ENCODE measurements at regions not wholly inside any gene's neighbourhood (a gene's known extent, or its start where the extent isn't known, plus 50 kb on each side); places are given as distances from the start of the nearest gene placed in this dataset.

DNA sequence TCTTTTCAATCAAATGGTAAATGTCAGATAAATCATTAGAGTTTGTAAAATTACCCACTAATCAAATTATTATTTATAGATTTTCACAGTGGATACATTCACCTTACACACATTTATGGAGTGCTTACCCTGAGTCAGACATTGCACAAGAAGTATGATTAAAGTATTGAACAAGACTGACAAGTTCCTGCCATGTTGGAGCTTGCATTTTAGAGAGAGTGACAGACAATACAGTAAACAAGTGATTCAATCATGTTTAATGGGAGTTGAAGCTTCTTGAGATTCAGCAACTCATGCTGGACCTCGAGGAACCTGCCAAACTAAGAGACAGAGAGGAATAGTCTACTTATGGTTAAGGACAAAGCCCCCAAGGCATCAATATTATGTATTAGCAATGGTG lies 487.8 kb downstream of the PCDH17 start:
- ChIA-PET POLR2A (no interaction called here), CTCF (no interaction called here)
- Histone ChIP-seq H3K36me3 (ENCODE audit: control insufficient read depth in 2 of 2, insufficient read depth in 1 of 2, low read length in 2 of 2) (no peaks in the 10 kb centered on the region), H3K27ac (ENCODE audit: extremely low read depth, low read depth, low read length) (no peak overlapping the region), H3K4me3 (ENCODE audit: low read depth, low read length) (no peak overlapping the region), H3K4me1 (ENCODE audit: control insufficient read depth, insufficient read depth, low read length) (no peaks in the 10 kb centered on the region), H3K9me3 (ENCODE audit: control insufficient read depth, insufficient read depth, low read depth, low read length) (no peaks in the 10 kb centered on the region)
- TF ChIP-seq ZNF701 (tag by site-specific recombination; IDR thresholded peaks at IDR 0.05) (no peak), ZNF112 (tag by site-specific recombination; IDR thresholded peaks at IDR 0.05) (no peak), SP2 (tag by site-specific recombination; IDR thresholded peaks at IDR 0.05) (no peak), ZFP69B (tag by site-specific recombination; IDR thresholded peaks at IDR 0.05) (no peak), ZFP41 (tag by site-specific recombination; IDR thresholded peaks at IDR 0.05; ENCODE audit: borderline replicate concordance) (no peak), ZNF404 (tag by site-specific recombination; IDR thresholded peaks at IDR 0.05) (no peak), SP7 (tag by site-specific recombination; IDR thresholded peaks at IDR 0.05) (no peak), ZNF707 (tag by site-specific recombination; IDR thresholded peaks at IDR 0.05) (no peak), ZNF76 (tag by site-specific recombination; IDR thresholded peaks at IDR 0.05; ENCODE audit: borderline replicate concordance, low read depth) (no peak), ZNF792 (tag by site-specific recombination; IDR thresholded peaks at IDR 0.05) (no peak)
- TF ChIP-seq, protein P1, sequence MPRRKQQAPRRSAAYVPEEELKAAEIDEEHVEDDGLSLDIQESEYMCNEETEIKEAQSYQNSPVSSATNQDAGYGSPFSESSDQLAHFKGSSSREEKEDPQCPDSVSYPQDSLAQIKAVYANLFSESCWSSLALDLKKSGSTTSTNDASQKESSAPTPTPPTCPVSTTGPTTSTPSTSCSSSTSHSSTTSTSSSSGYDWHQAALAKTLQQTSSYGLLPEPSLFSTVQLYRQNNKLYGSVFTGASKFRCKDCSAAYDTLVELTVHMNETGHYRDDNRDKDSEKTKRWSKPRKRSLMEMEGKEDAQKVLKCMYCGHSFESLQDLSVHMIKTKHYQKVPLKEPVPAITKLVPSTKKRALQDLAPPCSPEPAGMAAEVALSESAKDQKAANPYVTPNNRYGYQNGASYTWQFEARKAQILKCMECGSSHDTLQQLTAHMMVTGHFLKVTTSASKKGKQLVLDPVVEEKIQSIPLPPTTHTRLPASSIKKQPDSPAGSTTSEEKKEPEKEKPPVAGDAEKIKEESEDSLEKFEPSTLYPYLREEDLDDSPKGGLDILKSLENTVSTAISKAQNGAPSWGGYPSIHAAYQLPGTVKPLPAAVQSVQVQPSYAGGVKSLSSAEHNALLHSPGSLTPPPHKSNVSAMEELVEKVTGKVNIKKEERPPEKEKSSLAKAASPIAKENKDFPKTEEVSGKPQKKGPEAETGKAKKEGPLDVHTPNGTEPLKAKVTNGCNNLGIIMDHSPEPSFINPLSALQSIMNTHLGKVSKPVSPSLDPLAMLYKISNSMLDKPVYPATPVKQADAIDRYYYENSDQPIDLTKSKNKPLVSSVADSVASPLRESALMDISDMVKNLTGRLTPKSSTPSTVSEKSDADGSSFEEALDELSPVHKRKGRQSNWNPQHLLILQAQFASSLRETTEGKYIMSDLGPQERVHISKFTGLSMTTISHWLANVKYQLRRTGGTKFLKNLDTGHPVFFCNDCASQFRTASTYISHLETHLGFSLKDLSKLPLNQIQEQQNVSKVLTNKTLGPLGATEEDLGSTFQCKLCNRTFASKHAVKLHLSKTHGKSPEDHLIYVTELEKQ (tag by site-specific recombination; IDR thresholded peaks at IDR 0.05; ENCODE audit: borderline replicate concordance), result no peak
- TF ChIP-seq, protein P2, sequence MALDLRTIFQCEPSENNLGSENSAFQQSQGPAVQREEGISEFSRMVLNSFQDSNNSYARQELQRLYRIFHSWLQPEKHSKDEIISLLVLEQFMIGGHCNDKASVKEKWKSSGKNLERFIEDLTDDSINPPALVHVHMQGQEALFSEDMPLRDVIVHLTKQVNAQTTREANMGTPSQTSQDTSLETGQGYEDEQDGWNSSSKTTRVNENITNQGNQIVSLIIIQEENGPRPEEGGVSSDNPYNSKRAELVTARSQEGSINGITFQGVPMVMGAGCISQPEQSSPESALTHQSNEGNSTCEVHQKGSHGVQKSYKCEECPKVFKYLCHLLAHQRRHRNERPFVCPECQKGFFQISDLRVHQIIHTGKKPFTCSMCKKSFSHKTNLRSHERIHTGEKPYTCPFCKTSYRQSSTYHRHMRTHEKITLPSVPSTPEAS (tag by site-specific recombination; IDR thresholded peaks at IDR 0.05), result no peak
- TF ChIP-seq, protein P3, sequence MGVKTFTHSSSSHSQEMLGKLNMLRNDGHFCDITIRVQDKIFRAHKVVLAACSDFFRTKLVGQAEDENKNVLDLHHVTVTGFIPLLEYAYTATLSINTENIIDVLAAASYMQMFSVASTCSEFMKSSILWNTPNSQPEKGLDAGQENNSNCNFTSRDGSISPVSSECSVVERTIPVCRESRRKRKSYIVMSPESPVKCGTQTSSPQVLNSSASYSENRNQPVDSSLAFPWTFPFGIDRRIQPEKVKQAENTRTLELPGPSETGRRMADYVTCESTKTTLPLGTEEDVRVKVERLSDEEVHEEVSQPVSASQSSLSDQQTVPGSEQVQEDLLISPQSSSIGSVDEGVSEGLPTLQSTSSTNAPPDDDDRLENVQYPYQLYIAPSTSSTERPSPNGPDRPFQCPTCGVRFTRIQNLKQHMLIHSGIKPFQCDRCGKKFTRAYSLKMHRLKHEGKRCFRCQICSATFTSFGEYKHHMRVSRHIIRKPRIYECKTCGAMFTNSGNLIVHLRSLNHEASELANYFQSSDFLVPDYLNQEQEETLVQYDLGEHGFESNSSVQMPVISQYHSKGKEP (tag by site-specific recombination; IDR thresholded peaks at IDR 0.05), result no peak
- TF ChIP-seq, protein P4, sequence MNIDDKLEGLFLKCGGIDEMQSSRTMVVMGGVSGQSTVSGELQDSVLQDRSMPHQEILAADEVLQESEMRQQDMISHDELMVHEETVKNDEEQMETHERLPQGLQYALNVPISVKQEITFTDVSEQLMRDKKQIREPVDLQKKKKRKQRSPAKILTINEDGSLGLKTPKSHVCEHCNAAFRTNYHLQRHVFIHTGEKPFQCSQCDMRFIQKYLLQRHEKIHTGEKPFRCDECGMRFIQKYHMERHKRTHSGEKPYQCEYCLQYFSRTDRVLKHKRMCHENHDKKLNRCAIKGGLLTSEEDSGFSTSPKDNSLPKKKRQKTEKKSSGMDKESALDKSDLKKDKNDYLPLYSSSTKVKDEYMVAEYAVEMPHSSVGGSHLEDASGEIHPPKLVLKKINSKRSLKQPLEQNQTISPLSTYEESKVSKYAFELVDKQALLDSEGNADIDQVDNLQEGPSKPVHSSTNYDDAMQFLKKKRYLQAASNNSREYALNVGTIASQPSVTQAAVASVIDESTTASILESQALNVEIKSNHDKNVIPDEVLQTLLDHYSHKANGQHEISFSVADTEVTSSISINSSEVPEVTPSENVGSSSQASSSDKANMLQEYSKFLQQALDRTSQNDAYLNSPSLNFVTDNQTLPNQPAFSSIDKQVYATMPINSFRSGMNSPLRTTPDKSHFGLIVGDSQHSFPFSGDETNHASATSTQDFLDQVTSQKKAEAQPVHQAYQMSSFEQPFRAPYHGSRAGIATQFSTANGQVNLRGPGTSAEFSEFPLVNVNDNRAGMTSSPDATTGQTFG (tag by site-specific recombination; IDR thresholded peaks at IDR 0.05; ENCODE audit: borderline replicate concordance), result no peak

DNA sequence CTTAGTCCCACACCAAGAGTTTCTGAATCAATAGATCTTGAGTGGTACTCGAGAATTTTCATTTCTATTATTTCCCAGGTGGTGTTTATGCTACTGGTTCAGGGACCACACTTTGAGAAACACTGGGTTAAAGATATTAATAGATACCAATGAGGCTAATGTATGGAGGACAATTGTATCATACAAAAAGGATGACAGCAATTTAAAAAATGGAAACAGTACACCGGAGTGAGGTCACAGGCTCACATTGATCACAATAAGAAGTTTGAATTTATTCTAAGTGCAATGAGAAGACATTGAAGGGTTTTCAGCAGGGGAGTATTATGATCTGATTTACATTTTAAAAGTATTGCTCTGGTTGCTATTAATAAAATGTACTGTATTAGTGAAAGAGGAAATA lies 488.3 kb downstream of the PCDH17 start:
- Histone ChIP-seq H3K4me1 (ENCODE audit: control insufficient read depth, insufficient read depth, low read length) (no peaks in the 10 kb centered on the region), H3K27ac (ENCODE audit: extremely low read depth, low read depth, low read length) (no peak overlapping the region), H3K4me3 (ENCODE audit: low read depth, low read length) (no peak overlapping the region), H3K9me3 (ENCODE audit: control insufficient read depth, insufficient read depth, low read depth, low read length) (no peaks in the 10 kb centered on the region), H3K36me3 (ENCODE audit: control insufficient read depth in 2 of 2, insufficient read depth in 1 of 2, low read length in 2 of 2) (no peaks in the 10 kb centered on the region)
- TF ChIP-seq ZNF560 (tag by site-specific recombination; IDR thresholded peaks at IDR 0.05; ENCODE audit: borderline replicate concordance), result no peak
- no peak for TF ChIP-seq ZNF10 (tag by site-specific recombination; IDR thresholded peaks at IDR 0.05)
- no peak for TF ChIP-seq ZNF610 (tag by site-specific recombination; IDR thresholded peaks at IDR 0.05; ENCODE audit: borderline replicate concordance)
- no peak for TF ChIP-seq ZNF747 (tag by site-specific recombination; IDR thresholded peaks at IDR 0.05)
- TF ChIP-seq, protein P5, sequence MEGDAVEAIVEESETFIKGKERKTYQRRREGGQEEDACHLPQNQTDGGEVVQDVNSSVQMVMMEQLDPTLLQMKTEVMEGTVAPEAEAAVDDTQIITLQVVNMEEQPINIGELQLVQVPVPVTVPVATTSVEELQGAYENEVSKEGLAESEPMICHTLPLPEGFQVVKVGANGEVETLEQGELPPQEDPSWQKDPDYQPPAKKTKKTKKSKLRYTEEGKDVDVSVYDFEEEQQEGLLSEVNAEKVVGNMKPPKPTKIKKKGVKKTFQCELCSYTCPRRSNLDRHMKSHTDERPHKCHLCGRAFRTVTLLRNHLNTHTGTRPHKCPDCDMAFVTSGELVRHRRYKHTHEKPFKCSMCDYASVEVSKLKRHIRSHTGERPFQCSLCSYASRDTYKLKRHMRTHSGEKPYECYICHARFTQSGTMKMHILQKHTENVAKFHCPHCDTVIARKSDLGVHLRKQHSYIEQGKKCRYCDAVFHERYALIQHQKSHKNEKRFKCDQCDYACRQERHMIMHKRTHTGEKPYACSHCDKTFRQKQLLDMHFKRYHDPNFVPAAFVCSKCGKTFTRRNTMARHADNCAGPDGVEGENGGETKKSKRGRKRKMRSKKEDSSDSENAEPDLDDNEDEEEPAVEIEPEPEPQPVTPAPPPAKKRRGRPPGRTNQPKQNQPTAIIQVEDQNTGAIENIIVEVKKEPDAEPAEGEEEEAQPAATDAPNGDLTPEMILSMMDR (tag by site-specific recombination; IDR thresholded peaks at IDR 0.05), result no peak
- CTCF ChIA-PET, result no interaction called here
- POLR2A ChIA-PET, result no interaction called here

Measured in HEK293 (cell line).